HG02938 (cell line): ENCODE measurements at regions not wholly inside any gene's neighbourhood (a gene's known extent, or its start where the extent isn't known, plus 50 kb on each side); places are given as distances from the start of the nearest gene placed in this dataset.
A peak's percentile ranks its signal among the peaks of the same experiment; 100 is the strongest.

Experiments
- ATAC-seq: cut with Tn5 transposase; IDR thresholded peaks from one replicate; pipeline ENCODE4 v1.9.1; 2021; ENCODE audit warnings: mild to moderate bottlenecking, moderate library complexity; ENCODE audit not compliant: unreplicated experiment

DNA sequence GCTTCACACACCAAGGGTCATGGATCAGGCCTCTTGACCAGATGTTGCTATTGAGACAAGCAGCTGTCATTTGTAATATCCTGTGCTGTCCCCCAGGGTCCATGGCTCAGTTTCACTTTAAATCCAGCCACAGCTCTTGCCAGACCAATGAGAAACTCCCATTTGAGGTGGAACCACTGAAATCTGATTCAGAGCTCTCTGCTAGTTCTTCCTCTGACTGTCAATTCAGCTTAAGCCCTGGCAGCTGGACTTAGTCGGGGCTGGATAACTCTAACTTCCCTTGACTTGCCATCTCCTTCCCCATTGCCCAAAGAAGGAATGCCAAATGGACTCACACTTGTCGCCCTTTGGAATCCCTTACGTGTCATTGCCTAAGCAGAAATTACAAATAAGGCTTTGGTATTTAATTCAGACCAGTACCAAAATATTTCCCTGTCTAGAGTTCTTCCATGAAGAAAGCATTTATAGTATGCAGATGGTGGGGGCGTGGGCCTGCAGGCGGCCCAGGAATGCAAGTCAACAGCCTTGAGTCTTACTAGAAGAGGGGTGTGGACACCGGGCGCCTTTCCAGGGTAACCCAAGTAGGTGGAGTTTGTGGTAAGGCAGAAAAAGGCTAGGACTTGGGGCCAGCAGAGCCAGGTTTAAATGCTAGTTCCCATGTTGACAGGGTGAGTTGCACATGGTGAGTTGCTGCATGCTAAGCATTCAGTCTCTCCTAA lies 96.9 kb upstream of the TMPO start:
- ATAC-seq, result peak; percentile 90

DNA sequence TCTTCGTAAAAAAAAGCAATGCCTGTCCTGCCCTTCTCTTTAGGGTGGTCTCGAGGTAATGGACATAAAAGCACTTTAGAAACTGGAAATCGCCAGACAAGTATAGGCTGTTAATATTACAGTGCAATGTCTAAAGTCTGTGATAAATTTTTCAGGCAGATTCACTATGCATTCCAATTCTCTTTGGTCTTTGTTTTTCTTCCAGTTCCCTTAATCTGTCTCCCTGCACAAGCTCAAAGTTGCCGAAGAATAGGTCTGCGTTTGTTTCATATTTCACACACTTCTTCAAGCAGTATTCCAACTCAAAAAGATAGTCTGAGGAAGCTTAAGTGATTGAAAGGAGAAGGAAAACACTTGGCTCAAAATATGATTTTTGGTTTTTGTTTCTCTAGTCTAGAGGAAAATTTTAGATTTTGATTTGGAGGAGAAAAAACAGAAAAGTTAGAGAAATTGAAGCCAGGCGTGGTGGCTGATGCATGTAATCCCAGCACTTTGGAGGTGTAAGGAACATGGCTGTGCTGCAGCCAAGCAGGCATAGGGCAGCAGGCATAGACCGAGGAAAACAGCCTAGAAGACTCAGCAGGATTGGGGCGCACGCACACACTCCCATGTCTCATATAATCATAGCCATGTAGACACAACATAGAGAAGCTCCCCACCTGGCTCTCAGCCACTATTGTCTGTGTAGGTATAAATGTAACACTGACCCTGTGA lies 96.2 kb upstream of the TMPO start:
- ATAC-seq, result no peak

DNA sequence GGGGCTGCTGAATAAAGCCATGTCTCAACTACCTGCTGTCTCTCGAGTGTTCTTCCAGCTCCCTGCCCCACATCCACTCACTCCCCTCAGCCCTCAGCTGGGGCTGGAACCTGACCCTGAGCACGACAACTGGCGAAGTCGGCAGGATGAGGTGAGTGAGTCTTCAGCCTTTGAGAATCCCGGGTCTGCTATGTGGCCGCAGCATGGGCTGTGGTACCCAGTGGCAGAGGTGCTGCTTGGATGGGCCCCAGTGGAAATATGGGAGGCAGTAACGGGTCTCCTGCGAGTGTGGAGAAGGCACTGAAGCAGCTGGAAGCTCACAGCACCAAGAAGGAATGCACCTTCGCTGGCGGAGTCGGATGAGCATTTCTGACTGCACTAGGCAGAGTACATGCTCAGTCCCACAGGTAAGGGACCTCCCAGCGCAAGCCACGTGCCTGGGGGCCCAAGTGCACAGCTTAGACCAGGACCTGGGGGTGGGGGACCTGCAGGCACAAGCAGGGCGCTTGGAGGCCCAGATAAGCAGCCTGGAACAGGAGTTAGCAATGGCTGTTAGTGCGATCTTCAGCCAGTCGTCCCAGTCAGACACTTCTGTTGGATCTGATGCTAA lies 95.5 kb upstream of the TMPO start:
- ATAC-seq, result no peak

- no peak for ATAC-seq
These were observed 94.9 kb upstream of the TMPO start for GRCh38 chr12:98420461-98420860.

- ATAC-seq, result no peak
These were observed 94.1 kb upstream of the TMPO start for GRCh38 chr12:98421316-98421715.

GRCh38 chr12:98422359-98422758 lies 93.0 kb upstream of the TMPO start:
- ATAC-seq, result no peak

DNA sequence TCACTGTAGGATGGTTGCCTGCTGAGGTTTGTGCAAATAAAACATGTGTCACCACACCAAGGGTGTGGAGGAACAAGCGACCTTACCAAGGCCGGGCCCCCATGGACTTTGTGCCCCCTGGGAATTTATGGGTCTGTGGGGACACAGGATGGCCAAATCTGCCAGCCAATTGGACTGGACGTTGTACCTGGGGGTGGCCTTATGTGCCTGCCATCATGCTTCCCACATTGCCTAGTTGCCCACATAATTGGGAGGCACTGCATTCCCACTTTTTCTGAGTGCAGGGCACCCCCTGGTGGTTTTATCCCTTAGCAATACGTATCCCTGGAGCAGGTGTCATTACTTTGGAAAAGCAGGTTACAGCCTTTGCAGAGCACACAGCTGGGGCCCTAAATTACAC lies 92.6 kb upstream of the TMPO start:
- no peak for ATAC-seq

- no peak for ATAC-seq
These were observed 91.4 kb upstream of the TMPO start for GRCh38 chr12:98423963-98424362.

GRCh38 chr12:98424726-98425401 lies 90.5 kb upstream of the TMPO start:
- ATAC-seq, result peak; percentile 81

DNA sequence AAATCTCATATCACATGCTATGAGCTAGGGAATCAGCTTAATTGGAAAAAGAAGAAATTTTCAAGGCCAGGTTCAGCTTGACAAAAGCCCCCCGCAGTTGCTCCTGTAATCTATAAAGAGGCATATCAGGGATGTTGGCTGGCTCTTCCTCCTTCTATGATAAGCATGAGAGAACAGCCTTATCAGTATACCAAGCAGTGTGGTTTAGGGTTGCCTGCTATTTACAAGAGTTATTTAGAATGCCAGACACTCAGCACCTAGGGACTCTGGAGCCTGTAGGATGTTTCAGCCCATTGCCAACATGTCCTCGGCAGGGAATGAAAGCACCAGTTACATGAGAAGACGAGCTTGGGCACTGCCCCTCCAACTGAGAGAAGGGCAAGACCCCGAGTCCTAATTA lies 89.5 kb upstream of the TMPO start:
- no peak for ATAC-seq

GRCh38 chr12:98431089-98431488 lies 84.3 kb upstream of the TMPO start:
- no peak for ATAC-seq

- ATAC-seq, result no peak
These were observed 78.2 kb upstream of the TMPO start for GRCh38 chr12:98437166-98437565.

DNA sequence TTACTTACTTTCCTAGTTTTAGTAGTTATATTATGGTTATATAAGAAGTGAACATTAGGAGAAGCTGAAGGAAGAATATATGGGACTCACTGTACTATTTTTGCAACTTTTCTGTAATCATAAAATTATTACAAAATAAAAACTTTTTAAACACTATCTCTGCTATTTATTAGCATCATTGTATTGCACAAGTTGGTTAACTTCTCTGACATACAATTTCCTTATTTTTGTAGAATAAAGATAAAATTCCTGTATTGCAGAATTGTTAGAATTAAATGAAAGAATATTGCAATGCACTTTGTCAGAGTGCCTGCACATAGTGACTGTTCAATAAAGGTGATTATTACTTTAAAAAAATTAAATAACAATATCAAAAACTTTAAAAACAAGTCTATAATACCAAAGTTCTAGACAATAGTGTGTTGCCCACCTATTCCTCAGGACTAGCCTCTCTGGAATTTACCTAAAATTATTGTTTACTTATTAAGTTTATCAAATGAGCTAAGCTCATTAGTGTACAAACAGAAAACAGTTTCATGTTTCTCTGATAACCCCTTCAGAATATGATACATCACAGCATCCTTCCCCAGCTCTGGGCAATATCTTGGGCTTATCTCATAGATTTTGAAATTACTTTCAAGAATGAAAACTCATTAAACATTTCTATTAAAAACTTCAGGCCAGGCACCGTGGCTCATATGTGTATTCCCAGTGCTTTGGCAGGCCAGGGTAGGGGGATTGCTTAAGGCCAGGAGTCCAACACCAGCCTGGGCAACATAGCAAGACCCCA lies 77.4 kb upstream of the TMPO start:
- no peak for ATAC-seq

- no peak for ATAC-seq
These were observed 76.6 kb upstream of the TMPO start for GRCh38 chr12:98438656-98439230.

DNA sequence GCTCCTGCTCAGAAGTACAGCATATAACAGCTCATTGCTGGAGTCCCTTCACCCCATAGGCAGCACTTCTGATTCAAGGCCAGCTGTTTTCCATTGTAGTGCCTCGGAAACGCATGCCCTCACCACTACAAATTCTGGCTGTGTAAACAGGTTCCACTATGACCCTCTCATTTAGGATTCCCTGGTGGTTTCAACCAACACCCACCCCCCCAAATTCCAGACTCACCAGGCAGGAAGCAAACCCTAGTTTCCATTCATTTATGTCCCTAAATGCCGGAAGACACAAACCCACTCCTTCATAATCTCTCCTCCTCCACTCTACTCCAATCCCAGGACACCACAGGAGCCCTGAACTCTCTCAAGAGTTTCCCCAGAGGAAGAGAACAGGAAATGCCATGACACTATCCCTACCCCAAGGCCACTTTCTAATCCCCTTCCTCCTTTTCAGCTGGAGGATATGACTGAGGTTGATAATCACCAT lies 75.9 kb upstream of the TMPO start:
- no peak for ATAC-seq

- no peak for ATAC-seq
These were observed 75.3 kb upstream of the TMPO start for GRCh38 chr12:98439981-98440581.

DNA sequence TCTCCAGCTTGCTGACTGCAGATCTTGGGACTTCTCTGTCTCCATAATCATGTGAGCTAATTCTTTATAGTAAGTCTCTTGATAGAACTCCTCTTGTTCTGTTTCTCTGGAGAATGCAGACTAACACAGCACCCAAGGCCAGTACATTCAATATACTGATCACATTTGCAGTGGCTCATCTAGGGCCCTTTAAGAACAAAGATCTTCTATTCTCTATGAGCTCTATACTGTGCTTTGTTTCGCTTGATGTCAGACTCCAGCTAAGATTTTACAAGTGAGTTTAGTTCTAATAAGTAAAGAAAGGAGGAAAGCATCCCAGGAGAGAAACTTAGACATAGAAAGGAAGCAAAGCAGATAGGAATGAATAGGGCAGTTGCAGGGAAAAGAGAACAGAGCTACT lies 69.3 kb upstream of the TMPO start:
- ATAC-seq, result no peak

DNA sequence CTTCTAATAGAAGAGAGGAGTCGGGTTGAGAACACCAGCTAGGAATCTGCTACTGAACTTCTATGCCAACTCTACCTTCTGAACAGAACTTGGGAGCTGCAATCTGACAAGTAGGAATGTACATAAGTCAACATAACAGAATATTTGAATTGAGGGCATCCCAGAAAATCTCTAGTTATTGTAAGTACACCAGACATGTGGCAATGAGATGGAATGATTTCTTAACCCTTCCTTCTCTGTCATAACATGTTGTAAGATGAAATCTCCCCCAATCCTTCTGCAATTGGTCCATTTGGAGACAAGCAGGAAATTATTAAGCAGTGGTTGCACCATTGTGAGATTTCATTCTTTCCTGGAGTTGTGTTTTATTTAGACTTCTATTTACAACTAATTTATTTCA lies 68.7 kb upstream of the TMPO start:
- ATAC-seq, result no peak

GRCh38 chr12:98449584-98449983 lies 65.8 kb upstream of the TMPO start:
- no peak for ATAC-seq

DNA sequence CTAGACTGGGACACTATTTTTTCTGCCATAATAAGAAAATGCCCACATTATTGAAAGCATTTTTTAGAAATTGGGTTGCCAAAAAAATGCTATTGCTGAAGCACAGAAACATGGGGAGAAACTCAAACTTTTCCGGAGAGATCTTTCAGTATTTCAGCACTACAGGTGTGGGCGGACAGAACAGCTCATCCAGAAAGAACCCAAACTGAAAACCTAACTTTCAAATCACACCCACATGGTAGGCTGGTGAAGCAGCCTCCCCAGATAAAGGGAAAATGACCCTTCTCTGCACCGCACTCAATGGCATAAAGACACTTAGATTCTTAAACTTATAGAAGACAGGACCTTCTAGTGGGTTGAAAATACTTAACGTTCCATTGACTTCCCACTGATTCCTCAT lies 62.3 kb upstream of the TMPO start:
- no peak for ATAC-seq
